ENCODE measurements at regions not wholly inside any gene's neighbourhood (a gene's known extent, or its start where the extent isn't known, plus 50 kb on each side); places are given as distances from the start of the nearest gene placed in this dataset.
A peak's percentile ranks its signal among the peaks of the same experiment; 100 is the strongest.

GRCh38 chr7:130897515-130898419 lies 163.8 kb upstream of the KLF14 start:
- peak; percentile 6 for DNase-seq

GRCh38 chr7:130899071-130899560 lies 165.1 kb upstream of the KLF14 start:
- no peak for DNase-seq

- no peak for DNase-seq
Observed at GRCh38 chr7:130899638-130900401, 165.8 kb upstream of the KLF14 start.

GRCh38 chr7:130900471-130901076 lies 166.6 kb upstream of the KLF14 start:
- DNase-seq = no peak

- DNase-seq = no peak
Observed at GRCh38 chr7:130901209-130901783, 167.3 kb upstream of the KLF14 start.

GRCh38 chr7:130902755-130903357 lies 168.8 kb upstream of the KLF14 start:
- DNase-seq = no peak

- no peak for DNase-seq
Observed at GRCh38 chr7:130903358-130903974, 169.5 kb upstream of the KLF14 start.

GRCh38 chr7:130904031-130904757 lies 170.2 kb upstream of the KLF14 start:
- DNase-seq = no peak

- DNase-seq = no peak
Observed at GRCh38 chr7:130904792-130905191, 170.8 kb upstream of the KLF14 start.

- no peak for DNase-seq
Observed at GRCh38 chr7:130906575-130906974, 172.6 kb upstream of the KLF14 start.

GRCh38 chr7:130907439-130907838 lies 173.4 kb upstream of the KLF14 start:
- DNase-seq = no peak

- DNase-seq = no peak
Observed at GRCh38 chr7:130908345-130909160, 174.5 kb upstream of the KLF14 start.

GRCh38 chr7:130909161-130909836 lies 175.3 kb upstream of the KLF14 start:
- no peak for DNase-seq

- no peak for DNase-seq
Observed at GRCh38 chr7:130909881-130910672, 176.1 kb upstream of the KLF14 start.

- DNase-seq = no peak
Observed at GRCh38 chr7:130910949-130911944, 177.2 kb upstream of the KLF14 start.

GRCh38 chr7:130912082-130912861 lies 178.3 kb upstream of the KLF14 start:
- DNase-seq = no peak
